ENCODE measurements at regions not wholly inside any gene's neighbourhood (a gene's known extent, or its start where the extent isn't known, plus 50 kb on each side); places are given as distances from the start of the nearest gene placed in this dataset.

DNA sequence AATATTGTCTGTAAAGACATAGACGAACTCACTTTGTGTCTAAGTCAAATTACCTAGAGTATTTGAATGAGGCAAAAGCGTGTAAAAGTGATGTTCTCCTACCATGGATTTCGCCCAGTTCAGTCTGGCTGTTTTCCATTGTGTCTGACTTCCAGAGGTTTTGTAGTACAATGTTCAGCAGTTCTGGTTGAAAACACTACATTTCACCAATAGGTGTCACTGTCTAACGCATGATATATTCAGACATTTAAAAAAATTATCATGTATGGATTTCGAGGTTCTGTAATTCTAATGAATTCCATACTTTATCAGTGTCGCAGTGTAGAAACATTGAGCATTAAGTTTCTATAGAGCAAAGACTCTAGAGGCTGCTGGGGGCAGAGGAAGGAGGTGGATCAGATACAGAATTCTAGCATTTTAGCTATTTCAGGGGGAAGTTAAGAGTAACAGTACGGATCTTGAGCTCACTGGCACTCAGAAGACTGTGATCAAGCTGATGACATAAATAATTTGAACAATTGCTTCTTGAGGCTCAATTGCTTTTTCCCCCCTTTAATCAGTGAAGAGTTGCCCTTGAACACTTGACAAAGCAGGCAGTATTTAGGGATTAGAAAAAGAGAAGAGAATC, 196.9 kb upstream of the RHOBTB1 start:
- Histone ChIP-seq H3K36me3 (ENCODE audit: control insufficient read depth, insufficient read depth, low read length) (no peaks in the 10 kb centered on the region), H2AFZ (ENCODE audit: low read length) (no peak overlapping the region), H3K79me2 (ENCODE audit: control insufficient read depth, insufficient read depth, low read length) (no peaks in the 10 kb centered on the region), H3K27ac (ENCODE audit: insufficient read depth, low read length) (no peak overlapping the region), H3K4me3 (replicated peaks in 1 of 4; ENCODE audit: control extremely low read depth in 1 of 4, insufficient read depth in 1 of 4, low read depth in 3 of 4, low read length in 4 of 4) (no peak overlapping the region), H3K4me1 (ENCODE audit: control insufficient read depth, extremely low read depth, insufficient read depth, low read length) (no peaks in the 10 kb centered on the region), H4K20me1 (ENCODE audit: control insufficient read depth, extremely low read depth, insufficient read depth, low read length) (no peaks in the 10 kb centered on the region), H3K4me2 (ENCODE audit: extremely low read depth, insufficient read depth, low read length) (no peak overlapping the region), H3K27me3 (ENCODE audit: control insufficient read depth, insufficient read depth, low read length) (no peaks in the 10 kb centered on the region), H3K9ac (ENCODE audit: insufficient read depth, low read length) (no peak overlapping the region), H3K9me3 (ENCODE audit: control insufficient read depth, insufficient read depth, low read depth, low read length) (no peaks in the 10 kb centered on the region)
- TF ChIP-seq, protein P1, sequence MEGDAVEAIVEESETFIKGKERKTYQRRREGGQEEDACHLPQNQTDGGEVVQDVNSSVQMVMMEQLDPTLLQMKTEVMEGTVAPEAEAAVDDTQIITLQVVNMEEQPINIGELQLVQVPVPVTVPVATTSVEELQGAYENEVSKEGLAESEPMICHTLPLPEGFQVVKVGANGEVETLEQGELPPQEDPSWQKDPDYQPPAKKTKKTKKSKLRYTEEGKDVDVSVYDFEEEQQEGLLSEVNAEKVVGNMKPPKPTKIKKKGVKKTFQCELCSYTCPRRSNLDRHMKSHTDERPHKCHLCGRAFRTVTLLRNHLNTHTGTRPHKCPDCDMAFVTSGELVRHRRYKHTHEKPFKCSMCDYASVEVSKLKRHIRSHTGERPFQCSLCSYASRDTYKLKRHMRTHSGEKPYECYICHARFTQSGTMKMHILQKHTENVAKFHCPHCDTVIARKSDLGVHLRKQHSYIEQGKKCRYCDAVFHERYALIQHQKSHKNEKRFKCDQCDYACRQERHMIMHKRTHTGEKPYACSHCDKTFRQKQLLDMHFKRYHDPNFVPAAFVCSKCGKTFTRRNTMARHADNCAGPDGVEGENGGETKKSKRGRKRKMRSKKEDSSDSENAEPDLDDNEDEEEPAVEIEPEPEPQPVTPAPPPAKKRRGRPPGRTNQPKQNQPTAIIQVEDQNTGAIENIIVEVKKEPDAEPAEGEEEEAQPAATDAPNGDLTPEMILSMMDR (conservative IDR thresholded peaks at IDR 0.05 in 1 of 2, IDR thresholded peaks at IDR 0.05 in 1 of 2; ENCODE audit: low read depth in 1 of 2, low read length in 2 of 2), result peak; percentile 44 to 63
- TF ChIP-seq EZH2 (IDR thresholded peaks at IDR 0.05; ENCODE audit: low read length, missing control alignments), result no peak
- peak; percentile 57 to 86 for DNase-seq (ENCODE audit: low read depth in 2 of 2)

DNA sequence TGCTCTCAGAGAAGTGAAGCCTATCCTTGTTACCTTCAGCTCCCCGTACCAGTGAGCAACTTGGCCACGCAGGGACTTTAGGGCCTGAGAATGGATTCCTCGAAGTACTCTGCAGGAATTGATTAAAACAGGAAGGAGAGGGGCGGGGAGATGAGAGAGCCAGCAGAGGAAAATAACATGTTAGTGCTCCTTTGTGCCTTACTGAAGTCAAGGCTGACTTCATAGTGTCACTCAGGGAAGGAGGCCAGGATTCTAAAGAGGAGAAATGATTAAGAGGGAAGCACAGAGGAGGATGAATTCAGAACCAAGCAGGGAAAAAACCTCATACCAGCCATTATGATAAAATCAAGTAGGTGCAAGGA, 195.6 kb upstream of the RHOBTB1 start:
- H3K9ac ChIP-seq (ENCODE audit: insufficient read depth, low read length), result no peak overlapping the region
- H3K9me3 ChIP-seq (ENCODE audit: control insufficient read depth, insufficient read depth, low read depth, low read length), result no peaks in the 10 kb centered on the region
- no peak overlapping the region for H3K4me2 ChIP-seq (ENCODE audit: extremely low read depth, insufficient read depth, low read length)
- no peak overlapping the region for H2AFZ ChIP-seq (ENCODE audit: low read length)
- TF ChIP-seq EZH2 (IDR thresholded peaks at IDR 0.05; ENCODE audit: low read length, missing control alignments), result no peak
- TF ChIP-seq, protein P1 (conservative IDR thresholded peaks at IDR 0.05 in 1 of 2, IDR thresholded peaks at IDR 0.05 in 1 of 2; ENCODE audit: low read depth in 1 of 2, low read length in 2 of 2), result no peak
- no peak for DNase-seq (ENCODE audit: low read depth in 2 of 2)
- no peaks in the 10 kb centered on the region for H3K27me3 ChIP-seq (ENCODE audit: control insufficient read depth, insufficient read depth, low read length)
- no peaks in the 10 kb centered on the region for H3K79me2 ChIP-seq (ENCODE audit: control insufficient read depth, insufficient read depth, low read length)
- H3K27ac ChIP-seq (ENCODE audit: insufficient read depth, low read length), result no peak overlapping the region
- H4K20me1 ChIP-seq (ENCODE audit: control insufficient read depth, extremely low read depth, insufficient read depth, low read length), result no peaks in the 10 kb centered on the region
- H3K4me3 ChIP-seq (replicated peaks in 1 of 4; ENCODE audit: control extremely low read depth in 1 of 4, insufficient read depth in 1 of 4, low read depth in 3 of 4, low read length in 4 of 4), result no peak overlapping the region
- H3K4me1 ChIP-seq (ENCODE audit: control insufficient read depth, extremely low read depth, insufficient read depth, low read length), result no peaks in the 10 kb centered on the region
- H3K36me3 ChIP-seq (ENCODE audit: control insufficient read depth, insufficient read depth, low read length), result no peaks in the 10 kb centered on the region

DNA sequence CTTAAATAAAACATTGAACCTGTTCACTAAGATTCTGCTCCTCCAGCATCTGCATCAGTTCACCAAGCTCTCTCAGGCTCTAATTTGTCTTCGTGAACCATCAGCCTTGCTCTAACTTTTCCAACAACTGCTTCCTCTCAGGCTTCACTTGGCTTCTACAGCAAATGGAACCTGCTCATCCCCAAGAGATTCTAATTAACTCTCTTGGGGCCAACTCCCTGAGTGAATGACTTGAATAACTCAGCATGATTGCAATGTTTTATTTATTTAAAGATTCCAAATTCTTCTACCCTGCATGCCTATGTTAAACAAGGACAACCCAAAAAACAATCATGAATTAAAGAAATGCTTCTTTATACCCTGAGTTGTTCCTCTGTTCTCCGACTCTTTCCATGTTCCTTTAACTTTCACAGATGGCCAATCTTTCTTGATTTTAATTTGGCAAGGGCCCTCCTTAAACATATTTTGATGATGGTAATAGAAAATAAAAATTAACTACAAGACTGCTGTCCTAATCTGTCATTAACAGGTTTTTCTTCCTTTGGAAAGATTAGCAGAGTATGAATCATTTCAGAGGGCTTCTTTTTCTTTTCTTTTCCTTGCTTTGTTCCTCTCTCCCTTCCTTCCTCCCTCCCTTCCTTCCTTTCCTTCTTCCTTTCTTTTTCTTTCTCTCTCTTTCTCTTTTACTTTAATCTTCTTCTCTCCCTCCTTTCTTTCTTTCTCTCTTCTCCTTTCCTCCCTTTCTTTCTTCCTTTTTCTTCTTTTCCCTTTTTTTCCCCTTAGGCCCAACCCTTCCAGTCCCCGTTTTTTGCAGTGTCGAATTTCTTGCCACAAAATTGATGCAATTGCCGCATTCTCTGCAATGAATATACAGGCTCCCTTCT, 195.0 kb upstream of the RHOBTB1 start:
- H3K27me3 ChIP-seq (ENCODE audit: control insufficient read depth, insufficient read depth, low read length), result no peaks in the 10 kb centered on the region
- no peak overlapping the region for H3K4me2 ChIP-seq (ENCODE audit: extremely low read depth, insufficient read depth, low read length)
- H2AFZ ChIP-seq (ENCODE audit: low read length), result no peak overlapping the region
- no peaks in the 10 kb centered on the region for H3K36me3 ChIP-seq (ENCODE audit: control insufficient read depth, insufficient read depth, low read length)
- H3K27ac ChIP-seq (ENCODE audit: insufficient read depth, low read length), result no peak overlapping the region
- H3K4me1 ChIP-seq (ENCODE audit: control insufficient read depth, extremely low read depth, insufficient read depth, low read length), result no peaks in the 10 kb centered on the region
- H3K9ac ChIP-seq (ENCODE audit: insufficient read depth, low read length), result no peak overlapping the region
- H3K4me3 ChIP-seq (replicated peaks in 1 of 4; ENCODE audit: control extremely low read depth in 1 of 4, insufficient read depth in 1 of 4, low read depth in 3 of 4, low read length in 4 of 4), result no peak overlapping the region
- no peaks in the 10 kb centered on the region for H3K9me3 ChIP-seq (ENCODE audit: control insufficient read depth, insufficient read depth, low read depth, low read length)
- no peak for TF ChIP-seq EZH2 (IDR thresholded peaks at IDR 0.05; ENCODE audit: low read length, missing control alignments)
- TF ChIP-seq, protein P1 (conservative IDR thresholded peaks at IDR 0.05 in 1 of 2, IDR thresholded peaks at IDR 0.05 in 1 of 2; ENCODE audit: low read depth in 1 of 2, low read length in 2 of 2), result no peak
- no peak for DNase-seq (ENCODE audit: low read depth in 2 of 2)
- H4K20me1 ChIP-seq (ENCODE audit: control insufficient read depth, extremely low read depth, insufficient read depth, low read length), result no peaks in the 10 kb centered on the region
- no peaks in the 10 kb centered on the region for H3K79me2 ChIP-seq (ENCODE audit: control insufficient read depth, insufficient read depth, low read length)

Data from fibroblast of lung (primary cell).